ENCODE measurements at regions not wholly inside any gene's neighbourhood (a gene's known extent, or its start where the extent isn't known, plus 50 kb on each side); places are given as distances from the start of the nearest gene placed in this dataset.
"Not testable (repeated sequence)": the region's sequence is repeated elsewhere in the genome, so short reads cannot be mapped to it uniquely, and the experiment has no call there.

DNA sequence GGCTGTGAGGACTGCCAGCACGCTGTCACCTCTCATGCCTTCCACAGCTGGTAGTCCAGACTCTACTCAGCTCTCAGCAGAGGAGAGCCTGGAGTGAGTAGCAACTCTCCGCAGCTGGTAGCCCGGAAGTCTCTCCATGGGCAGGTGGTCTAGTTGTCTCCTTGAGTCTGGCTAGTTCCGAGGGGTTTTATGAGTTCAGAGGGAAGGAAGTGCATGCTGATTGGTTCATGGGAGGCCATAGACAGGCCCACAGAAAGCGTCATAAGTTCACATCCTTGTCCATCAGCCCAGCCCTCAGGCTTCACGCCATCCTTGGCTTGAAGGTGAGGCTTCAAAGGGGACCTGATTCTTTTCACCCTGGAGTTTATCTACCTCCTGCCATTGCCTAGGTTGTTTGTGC, 2662.4 kb upstream of the PCDH20 start:
- intact Hi-C loops (cut with micrococcal nuclease), result no loop called here
- no peak overlapping the region for H3K27ac ChIP-seq (ENCODE audit: low read depth, low read length)
- no peaks in the 10 kb centered on the region for H3K9me3 ChIP-seq (ENCODE audit: control insufficient read depth in 1 of 2, insufficient read depth in 1 of 2, low read depth in 1 of 2, low read length in 2 of 2)
- TF ChIP-seq CBX3 (IDR thresholded peaks at IDR 0.05; ENCODE audit: low read depth) (no peak), RAD21 (IDR thresholded peaks at IDR 0.05; ENCODE audit: low read depth) (no peak), FOSL1 (IDR thresholded peaks at IDR 0.05; ENCODE audit: low read depth) (no peak), POLR2A (IDR thresholded peaks at IDR 0.05; ENCODE audit: borderline replicate concordance, extremely low read depth, insufficient read depth, insufficient read length) (no peak)
- no peaks in the 10 kb centered on the region for H3K4me1 ChIP-seq (ENCODE audit: control insufficient read depth in 1 of 2, insufficient read depth in 2 of 2, low read length in 2 of 2)
- H3K9ac ChIP-seq (ENCODE audit: low read length), result no peak overlapping the region
- no peaks in the 10 kb centered on the region for H3K79me2 ChIP-seq (ENCODE audit: insufficient read depth, low read length)
- RAD21 ChIA-PET (ENCODE audit: low non-redundant PET in 1 of 2, low total read pairs in 2 of 2, uncharacterized antibody in 2 of 2, unreplicated experiment in 2 of 2), result no interaction called here
- CTCF ChIA-PET, result no interaction called here
- no TSS peak for BruUV-seq (replicated peaks)
- H3K9me2 ChIP-seq (ENCODE audit: insufficient read depth), result 0 out of 2 replicates have a peak, but pooled peaks cover 3% of the 10 kb centered on the region
- H2AFZ ChIP-seq (ENCODE audit: low read depth, low read length, poor library complexity, severe bottlenecking), result no peak overlapping the region
- no peak overlapping the region for H3K4me2 ChIP-seq (ENCODE audit: low read length)
- no peaks in the 10 kb centered on the region for H4K20me1 ChIP-seq (ENCODE audit: insufficient read depth)
- H3K4me3 ChIP-seq (replicated peaks in 1 of 2; ENCODE audit: low read depth in 1 of 2, low read length in 2 of 2), result no peak overlapping the region
- no peaks in the 10 kb centered on the region for H3K36me3 ChIP-seq (ENCODE audit: control insufficient read depth in 1 of 2, insufficient read depth in 2 of 2, low read length in 2 of 2)
- POLR2A ChIA-PET, result no interaction called here
- ATAC-seq (no peak), DNase-seq (ENCODE audit: low read depth, low spot score) (no peak)
- H3K27me3 ChIP-seq (ENCODE audit: insufficient read depth, low read length), result no peaks in the 10 kb centered on the region

DNA sequence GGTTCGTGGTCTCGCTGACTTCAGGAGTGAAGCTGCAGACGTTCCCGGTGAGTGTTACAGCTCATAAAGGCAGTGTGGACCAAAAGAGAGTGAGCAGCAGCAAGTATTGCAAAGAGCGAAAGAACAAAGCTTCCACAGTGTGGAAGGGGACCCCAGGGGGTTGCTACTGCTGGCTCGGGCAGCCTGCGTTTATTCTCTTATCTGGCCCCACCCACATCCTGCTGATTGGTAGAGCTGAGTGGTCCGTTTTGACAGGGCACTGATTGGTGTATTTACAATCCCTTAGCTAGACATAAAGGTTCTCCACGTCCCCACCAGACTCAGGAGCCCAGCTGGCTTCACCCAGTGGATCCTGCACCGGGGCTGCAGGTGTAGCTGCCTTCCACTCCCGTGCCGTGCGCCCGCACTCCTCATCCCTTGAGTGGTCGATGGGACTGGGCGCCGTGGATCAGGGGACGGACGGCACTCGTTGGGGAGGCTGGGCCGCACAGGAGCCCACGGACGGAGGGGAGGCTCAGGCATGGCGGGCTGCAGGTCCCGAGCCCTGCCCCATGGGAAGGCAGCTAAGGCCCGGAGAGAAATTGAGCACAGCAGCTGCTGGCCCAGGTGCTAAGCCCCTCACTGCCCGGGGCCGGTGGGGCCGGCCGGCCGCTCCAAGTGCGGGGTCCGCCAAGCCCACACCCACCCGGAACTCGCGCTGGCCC, 2661.6 kb upstream of the PCDH20 start:
- H2AFZ ChIP-seq (ENCODE audit: low read depth, low read length, poor library complexity, severe bottlenecking); H3K27ac ChIP-seq (ENCODE audit: low read depth, low read length); H3K79me2 ChIP-seq (ENCODE audit: insufficient read depth, low read length); H3K36me3 ChIP-seq (ENCODE audit: control insufficient read depth in 1 of 2, insufficient read depth in 2 of 2, low read length in 2 of 2); intact Hi-C loops (cut with micrococcal nuclease); POLR2A ChIA-PET; BruUV-seq (replicated peaks); ATAC-seq; H3K9me2 ChIP-seq (ENCODE audit: insufficient read depth); H3K9ac ChIP-seq (ENCODE audit: low read length); H3K27me3 ChIP-seq (ENCODE audit: insufficient read depth, low read length); H3K9me3 ChIP-seq (ENCODE audit: control insufficient read depth in 1 of 2, insufficient read depth in 1 of 2, low read depth in 1 of 2, low read length in 2 of 2); H3K4me1 ChIP-seq (ENCODE audit: control insufficient read depth in 1 of 2, insufficient read depth in 2 of 2, low read length in 2 of 2); RAD21 ChIA-PET (ENCODE audit: low non-redundant PET in 1 of 2, low total read pairs in 2 of 2, uncharacterized antibody in 2 of 2, unreplicated experiment in 2 of 2); H4K20me1 ChIP-seq (ENCODE audit: insufficient read depth); H3K4me2 ChIP-seq (ENCODE audit: low read length); DNase-seq (ENCODE audit: low read depth, low spot score); CTCF ChIA-PET; H3K4me3 ChIP-seq (replicated peaks in 1 of 2; ENCODE audit: low read depth in 1 of 2, low read length in 2 of 2): not testable (repeated sequence)

All from HCT116 (cell line).